ENCODE measurements at regions not wholly inside any gene's neighbourhood (a gene's known extent, or its start where the extent isn't known, plus 50 kb on each side); places are given as distances from the start of the nearest gene placed in this dataset.

GRCh38 chr10:10952800-10953199 is 64.9 kb upstream of the CELF2 start:
- TF ChIP-seq CTCF (IDR thresholded peaks at IDR 0.05; ENCODE audit: insufficient read depth, low read depth, low read length), result no peak
- H3K4me3 ChIP-seq (ENCODE audit: low read depth, low read length), result no peak overlapping the region
- DNase-seq (ENCODE audit: low read depth), result no peak

GRCh38 chr10:10956681-10957542 is 60.8 kb upstream of the CELF2 start:
- no peak for DNase-seq (ENCODE audit: low read depth)
- no peak for TF ChIP-seq CTCF (IDR thresholded peaks at IDR 0.05; ENCODE audit: insufficient read depth, low read depth, low read length)
- H3K4me3 ChIP-seq (ENCODE audit: low read depth, low read length), result no peak overlapping the region

- no peak for DNase-seq (ENCODE audit: low read depth)
- TF ChIP-seq CTCF (IDR thresholded peaks at IDR 0.05; ENCODE audit: insufficient read depth, low read depth, low read length), result no peak
- H3K4me3 ChIP-seq (ENCODE audit: low read depth, low read length), result no peak overlapping the region
Observed at GRCh38 chr10:10958041-10958440, 59.6 kb upstream of the CELF2 start.

- no peak overlapping the region for H3K4me3 ChIP-seq (ENCODE audit: low read depth, low read length)
- no peak for DNase-seq (ENCODE audit: low read depth)
- TF ChIP-seq CTCF (IDR thresholded peaks at IDR 0.05; ENCODE audit: insufficient read depth, low read depth, low read length), result no peak
Observed at GRCh38 chr10:10959666-10960065, 58.0 kb upstream of the CELF2 start.

GRCh38 chr10:10960534-10960933 is 57.1 kb upstream of the CELF2 start:
- no peak for DNase-seq (ENCODE audit: low read depth)
- no peak overlapping the region for H3K4me3 ChIP-seq (ENCODE audit: low read depth, low read length)
- TF ChIP-seq CTCF (IDR thresholded peaks at IDR 0.05; ENCODE audit: insufficient read depth, low read depth, low read length), result no peak

GRCh38 chr10:10961072-10961471 is 56.6 kb upstream of the CELF2 start:
- no peak overlapping the region for H3K4me3 ChIP-seq (ENCODE audit: low read depth, low read length)
- DNase-seq (ENCODE audit: low read depth), result no peak
- TF ChIP-seq CTCF (IDR thresholded peaks at IDR 0.05; ENCODE audit: insufficient read depth, low read depth, low read length), result no peak

GRCh38 chr10:10967029-10967428 is 50.6 kb upstream of the CELF2 start:
- no peak for TF ChIP-seq CTCF (IDR thresholded peaks at IDR 0.05; ENCODE audit: insufficient read depth, low read depth, low read length)
- no peak overlapping the region for H3K4me3 ChIP-seq (ENCODE audit: low read depth, low read length)
- no peak for DNase-seq (ENCODE audit: low read depth)
